ENCODE measurements at regions not wholly inside any gene's neighbourhood (a gene's known extent, or its start where the extent isn't known, plus 50 kb on each side); places are given as distances from the start of the nearest gene placed in this dataset.

DNA sequence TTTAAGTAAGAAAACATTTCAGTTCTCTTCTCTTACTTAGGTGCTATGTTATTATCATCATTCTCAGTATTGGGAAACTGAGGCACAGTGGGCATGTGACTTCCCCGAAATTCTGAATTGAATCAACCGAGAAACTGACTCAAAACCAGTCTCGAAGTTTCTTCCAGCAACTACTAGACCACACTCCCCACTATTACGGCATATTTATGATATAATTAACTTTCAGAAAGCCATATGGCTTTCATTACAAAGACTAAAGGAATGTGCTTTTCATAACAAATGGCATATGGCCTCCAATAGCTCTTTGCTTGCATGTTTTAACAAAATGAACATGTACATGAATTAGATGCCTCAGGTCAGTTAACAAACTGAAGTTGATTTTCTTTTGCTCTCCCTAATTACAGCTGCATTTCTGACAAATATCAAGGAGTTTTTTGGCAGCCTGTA, 182.9 kb upstream of the SLC38A2 start:
- TF ChIP-seq, protein P1, sequence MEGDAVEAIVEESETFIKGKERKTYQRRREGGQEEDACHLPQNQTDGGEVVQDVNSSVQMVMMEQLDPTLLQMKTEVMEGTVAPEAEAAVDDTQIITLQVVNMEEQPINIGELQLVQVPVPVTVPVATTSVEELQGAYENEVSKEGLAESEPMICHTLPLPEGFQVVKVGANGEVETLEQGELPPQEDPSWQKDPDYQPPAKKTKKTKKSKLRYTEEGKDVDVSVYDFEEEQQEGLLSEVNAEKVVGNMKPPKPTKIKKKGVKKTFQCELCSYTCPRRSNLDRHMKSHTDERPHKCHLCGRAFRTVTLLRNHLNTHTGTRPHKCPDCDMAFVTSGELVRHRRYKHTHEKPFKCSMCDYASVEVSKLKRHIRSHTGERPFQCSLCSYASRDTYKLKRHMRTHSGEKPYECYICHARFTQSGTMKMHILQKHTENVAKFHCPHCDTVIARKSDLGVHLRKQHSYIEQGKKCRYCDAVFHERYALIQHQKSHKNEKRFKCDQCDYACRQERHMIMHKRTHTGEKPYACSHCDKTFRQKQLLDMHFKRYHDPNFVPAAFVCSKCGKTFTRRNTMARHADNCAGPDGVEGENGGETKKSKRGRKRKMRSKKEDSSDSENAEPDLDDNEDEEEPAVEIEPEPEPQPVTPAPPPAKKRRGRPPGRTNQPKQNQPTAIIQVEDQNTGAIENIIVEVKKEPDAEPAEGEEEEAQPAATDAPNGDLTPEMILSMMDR (IDR thresholded peaks at IDR 0.05), result no peak
- TF ChIP-seq POLR2AphosphoS5 (IDR thresholded peaks at IDR 0.05), result no peak
- no peak for TF ChIP-seq POLR2A (IDR thresholded peaks at IDR 0.05)
- no peak for TF ChIP-seq EP300 (IDR thresholded peaks at IDR 0.05)
